NT2/D1 (cell line): ENCODE measurements at regions not wholly inside any gene's neighbourhood (a gene's known extent, or its start where the extent isn't known, plus 50 kb on each side); places are given as distances from the start of the nearest gene placed in this dataset.

ENCODE experiments used
- DNase-seq: peaks from one replicate; pipeline ENCODE4 v3.0.0-alpha.2; 2011; ENCODE audit warnings: low read depth, low spot score
- H3K27me3 ChIP-seq: 2 replicates; pipeline ENCODE4 v1.6.0; 2011; ENCODE audit warnings: mild to moderate bottlenecking; ENCODE audit not compliant: insufficient read length, insufficient read depth
- H3K36me3 ChIP-seq: 2 replicates; pipeline ENCODE4 v1.6.1; 2011; ENCODE audit warnings: mild to moderate bottlenecking, low read length, mixed read lengths; ENCODE audit not compliant: insufficient read depth, insufficient read length
- H3K4me1 ChIP-seq: 2 replicates; pipeline ENCODE4 v1.5.1; 2011; ENCODE audit not compliant: insufficient read depth, insufficient read length
- H3K4me3 ChIP-seq: 2 replicates; pipeline ENCODE4 v1.5.1; 2011; ENCODE audit warnings: low read depth; ENCODE audit not compliant: insufficient read length
- H3K9ac ChIP-seq: 2 replicates; pipeline ENCODE4 v1.6.0; 2011; ENCODE audit warnings: low read depth; ENCODE audit not compliant: insufficient read length
- H3K9me3 ChIP-seq: 2 replicates; pipeline ENCODE4 v1.5.1; 2011; ENCODE audit warnings: mild to moderate bottlenecking, low read length; ENCODE audit not compliant: insufficient read depth
- SUZ12 ChIP-seq: IDR thresholded peaks from 2 replicates; pipeline ENCODE4 v1.6.1; 2011; ENCODE audit not compliant: insufficient read length, insufficient read depth; ENCODE audit errors: extremely low read depth
- YY1 ChIP-seq: IDR thresholded peaks from 2 replicates; pipeline ENCODE4 v1.6.1; 2011; ENCODE audit not compliant: insufficient read length, insufficient read depth
- ZNF274 ChIP-seq: IDR thresholded peaks from 2 replicates; pipeline ENCODE4 v1.6.1; 2011; ENCODE audit warnings: mild to moderate bottlenecking, low read depth, low read length

- no peak overlapping the region for H3K4me3 ChIP-seq
- TF ChIP-seq ZNF274 (no peak), SUZ12 (no peak), YY1 (no peak)
- H3K9ac ChIP-seq = no peak overlapping the region
- H3K36me3 ChIP-seq = no peaks in the 10 kb centered on the region
- no peaks in the 10 kb centered on the region for H3K4me1 ChIP-seq
- H3K27me3 ChIP-seq = peaks cover 36% of the 10 kb centered on the region
- H3K9me3 ChIP-seq = no peaks in the 10 kb centered on the region
- no peak for DNase-seq
Measured at GRCh38 chr9:36749461-36749860, 176.8 kb downstream of the MELK start.

GRCh38 chr9:36750630-36751029 is 177.9 kb downstream of the MELK start:
- Histone ChIP-seq H3K9me3 (no peaks in the 10 kb centered on the region), H3K27me3 (peaks cover 36% of the 10 kb centered on the region)

GRCh38 chr9:36755019-36755418 is 182.3 kb downstream of the MELK start:
- Histone ChIP-seq H3K9ac (no peak overlapping the region), H3K4me1 (no peaks in the 10 kb centered on the region), H3K4me3 (no peak overlapping the region), H3K27me3 (peaks cover 14% of the 10 kb centered on the region), H3K36me3 (no peaks in the 10 kb centered on the region), H3K9me3 (no peaks in the 10 kb centered on the region)
- DNase-seq = no peak
- TF ChIP-seq ZNF274 (no peak), SUZ12 (no peak), YY1 (no peak)

More at GRCh38 chr9:36750630-36751029, 177.9 kb downstream of the MELK start:
- no peak overlapping the region for H3K4me3 ChIP-seq
- H3K36me3 ChIP-seq = no peaks in the 10 kb centered on the region
- no peak for TF ChIP-seq ZNF274
- no peak for TF ChIP-seq SUZ12
- no peak for TF ChIP-seq YY1
- H3K4me1 ChIP-seq = no peaks in the 10 kb centered on the region
- no peak for DNase-seq
- no peak overlapping the region for H3K9ac ChIP-seq

GRCh38 chr9:36759141-36759540 is 186.4 kb downstream of the MELK start:
- TF ChIP-seq YY1 (no peak), SUZ12 (no peak), ZNF274 (no peak)
- Histone ChIP-seq H3K9ac (no peak overlapping the region), H3K4me1 (peaks cover under 1% of the 10 kb centered on the region), H3K27me3 (peaks cover under 1% of the 10 kb centered on the region), H3K4me3 (no peak overlapping the region), H3K36me3 (no peaks in the 10 kb centered on the region), H3K9me3 (no peaks in the 10 kb centered on the region)
- DNase-seq = no peak

DNA sequence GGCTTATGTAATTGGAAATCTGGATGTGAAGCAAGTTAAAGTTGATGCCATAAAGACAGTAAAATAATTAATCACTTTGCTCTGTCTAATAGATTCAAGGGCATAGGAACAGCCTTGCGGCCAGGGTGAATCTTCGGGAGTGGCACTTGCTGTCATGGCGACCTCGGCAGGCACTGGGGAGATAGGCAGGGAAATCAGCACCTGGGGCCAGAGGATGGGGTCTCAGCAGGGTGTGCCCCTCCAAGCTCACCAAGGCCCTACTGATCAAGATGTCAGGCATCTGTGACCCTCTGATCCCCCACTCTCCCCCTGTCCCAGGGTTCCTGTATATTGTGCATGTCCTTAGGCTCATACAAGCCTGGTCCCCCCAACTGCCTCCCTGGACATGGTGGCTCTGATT is 187.3 kb downstream of the MELK start:
- no peaks in the 10 kb centered on the region for H3K9me3 ChIP-seq
- no peak for DNase-seq
- H3K36me3 ChIP-seq = no peaks in the 10 kb centered on the region
- H3K4me3 ChIP-seq = no peak overlapping the region
- peaks cover 9% of the 10 kb centered on the region for H3K27me3 ChIP-seq
- no peak overlapping the region for H3K9ac ChIP-seq
- peaks cover 6% of the 10 kb centered on the region for H3K4me1 ChIP-seq
- no peak for TF ChIP-seq ZNF274
- TF ChIP-seq YY1 = no peak
- TF ChIP-seq SUZ12 = no peak

DNA sequence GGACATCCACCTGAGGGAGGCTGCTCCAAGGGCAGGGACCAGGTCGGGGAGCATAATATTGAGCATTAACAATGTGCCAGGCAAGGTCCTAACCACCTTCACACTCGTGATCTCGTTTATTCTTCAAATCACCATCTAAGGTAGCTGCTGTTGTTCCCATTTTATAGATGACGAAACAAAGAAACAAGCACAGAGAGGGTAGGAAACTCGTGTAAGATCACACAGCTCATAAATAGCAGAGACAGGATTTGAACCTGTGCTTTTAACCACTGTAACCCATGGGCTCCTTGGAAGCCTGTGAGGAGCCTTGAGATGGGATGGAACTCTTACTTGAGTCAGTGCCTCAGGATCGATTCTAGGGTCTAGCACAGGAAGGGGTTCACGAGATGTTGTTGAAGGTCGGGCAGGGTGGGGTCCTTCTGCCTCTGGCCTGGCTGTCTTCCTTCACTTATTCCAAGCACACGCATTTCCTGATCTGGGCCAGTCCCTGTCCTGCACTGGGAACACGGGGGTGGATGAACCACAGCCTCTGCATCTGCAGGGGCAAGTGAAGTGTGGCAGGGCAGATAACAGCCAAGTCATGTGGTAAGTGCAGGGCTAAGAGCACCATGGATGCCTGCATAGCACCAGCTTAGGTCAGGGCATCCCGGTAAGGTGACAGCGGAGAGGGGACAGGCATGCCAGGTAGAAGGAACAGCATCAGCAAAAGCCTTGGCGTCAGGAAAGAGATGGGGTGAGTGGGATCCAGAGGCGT is 188.1 kb downstream of the MELK start:
- peaks cover 10% of the 10 kb centered on the region for H3K4me1 ChIP-seq
- no peak for DNase-seq
- no peaks in the 10 kb centered on the region for H3K9me3 ChIP-seq
- no peak overlapping the region for H3K4me3 ChIP-seq
- TF ChIP-seq YY1 (no peak), SUZ12 (no peak), ZNF274 (no peak)
- peaks cover 9% of the 10 kb centered on the region for H3K27me3 ChIP-seq
- H3K36me3 ChIP-seq = no peaks in the 10 kb centered on the region
- H3K9ac ChIP-seq = no peak overlapping the region

DNA sequence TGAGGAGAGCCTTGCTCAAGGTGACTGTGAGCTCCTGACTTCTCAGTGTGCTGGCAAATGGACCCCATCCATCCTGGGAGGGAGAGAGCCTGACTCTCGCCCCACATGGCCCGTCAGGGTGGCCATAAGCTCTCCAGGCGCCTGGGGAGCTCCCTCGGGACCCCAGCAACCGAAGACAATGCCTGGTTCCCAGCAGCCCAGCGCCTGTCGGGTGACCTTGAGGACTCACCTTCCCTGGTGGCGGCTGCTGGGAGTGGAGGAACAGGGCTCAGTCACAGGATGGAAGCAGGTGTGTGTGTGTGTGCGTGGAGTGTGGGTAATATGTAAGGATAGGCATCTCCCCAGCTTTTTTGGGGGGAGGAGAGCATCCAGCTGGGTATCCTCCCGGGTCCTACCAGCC is 190.3 kb downstream of the MELK start:
- DNase-seq = no peak
- peaks cover 10% of the 10 kb centered on the region for H3K4me1 ChIP-seq
- H3K36me3 ChIP-seq = no peaks in the 10 kb centered on the region
- no peaks in the 10 kb centered on the region for H3K9me3 ChIP-seq
- H3K4me3 ChIP-seq = no peak overlapping the region
- peaks cover 21% of the 10 kb centered on the region for H3K27me3 ChIP-seq
- TF ChIP-seq ZNF274 = no peak
- no peak overlapping the region for H3K9ac ChIP-seq

GRCh38 chr9:36763778-36764177 is 191.1 kb downstream of the MELK start:
- H3K27me3 ChIP-seq = peaks cover 29% of the 10 kb centered on the region
- no peak overlapping the region for H3K9ac ChIP-seq
- TF ChIP-seq SUZ12 (no peak), YY1 (no peak), ZNF274 (no peak)
- peaks cover 10% of the 10 kb centered on the region for H3K4me1 ChIP-seq
- no peak overlapping the region for H3K4me3 ChIP-seq
- no peaks in the 10 kb centered on the region for H3K36me3 ChIP-seq
- no peaks in the 10 kb centered on the region for H3K9me3 ChIP-seq
- no peak for DNase-seq
